ENCODE measurements at regions not wholly inside any gene's neighbourhood (a gene's known extent, or its start where the extent isn't known, plus 50 kb on each side); places are given as distances from the start of the nearest gene placed in this dataset.

- FAIRE-seq (no peak), DNase-seq (ENCODE audit: low spot score in 2 of 2) (no peak)
Observed at GRCh38 chr4:65921180-65921579, 250.9 kb upstream of the EPHA5 start.

DNA sequence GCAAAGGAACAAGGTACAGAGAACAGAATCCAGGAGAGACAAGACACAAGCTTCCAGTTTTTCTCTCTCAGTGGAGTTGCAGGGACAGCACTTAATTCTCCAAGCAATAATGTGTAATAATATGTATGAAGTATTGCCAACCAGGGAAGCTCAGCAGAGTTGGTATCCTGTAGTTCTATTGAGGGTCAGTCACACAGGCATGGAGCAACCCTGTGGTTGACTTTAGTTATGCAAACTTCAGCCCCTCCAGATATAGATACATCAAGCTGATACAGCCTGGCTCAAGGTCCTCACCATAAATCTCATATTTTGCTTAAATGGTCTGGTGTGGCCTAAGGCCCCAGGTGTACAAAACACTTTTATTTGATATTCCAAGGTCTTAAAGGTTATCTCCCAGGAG, 248.6 kb upstream of the EPHA5 start:
- no peak for FAIRE-seq

GRCh38 chr4:65918212-65918611, 247.9 kb upstream of the EPHA5 start:
- FAIRE-seq = no peak
- no peak for DNase-seq (ENCODE audit: low spot score in 2 of 2)

More for the DNA sequence above, 248.6 kb upstream of the EPHA5 start:
- DNase-seq (ENCODE audit: low spot score in 2 of 2) = no peak

GRCh38 chr4:65917486-65917885, 247.2 kb upstream of the EPHA5 start:
- FAIRE-seq = no peak

GRCh38 chr4:65911720-65912119, 241.4 kb upstream of the EPHA5 start:
- DNase-seq (ENCODE audit: low spot score in 2 of 2) = no peak
- no peak for FAIRE-seq

More at GRCh38 chr4:65917486-65917885, 247.2 kb upstream of the EPHA5 start:
- DNase-seq (ENCODE audit: low spot score in 2 of 2) = no peak

DNA sequence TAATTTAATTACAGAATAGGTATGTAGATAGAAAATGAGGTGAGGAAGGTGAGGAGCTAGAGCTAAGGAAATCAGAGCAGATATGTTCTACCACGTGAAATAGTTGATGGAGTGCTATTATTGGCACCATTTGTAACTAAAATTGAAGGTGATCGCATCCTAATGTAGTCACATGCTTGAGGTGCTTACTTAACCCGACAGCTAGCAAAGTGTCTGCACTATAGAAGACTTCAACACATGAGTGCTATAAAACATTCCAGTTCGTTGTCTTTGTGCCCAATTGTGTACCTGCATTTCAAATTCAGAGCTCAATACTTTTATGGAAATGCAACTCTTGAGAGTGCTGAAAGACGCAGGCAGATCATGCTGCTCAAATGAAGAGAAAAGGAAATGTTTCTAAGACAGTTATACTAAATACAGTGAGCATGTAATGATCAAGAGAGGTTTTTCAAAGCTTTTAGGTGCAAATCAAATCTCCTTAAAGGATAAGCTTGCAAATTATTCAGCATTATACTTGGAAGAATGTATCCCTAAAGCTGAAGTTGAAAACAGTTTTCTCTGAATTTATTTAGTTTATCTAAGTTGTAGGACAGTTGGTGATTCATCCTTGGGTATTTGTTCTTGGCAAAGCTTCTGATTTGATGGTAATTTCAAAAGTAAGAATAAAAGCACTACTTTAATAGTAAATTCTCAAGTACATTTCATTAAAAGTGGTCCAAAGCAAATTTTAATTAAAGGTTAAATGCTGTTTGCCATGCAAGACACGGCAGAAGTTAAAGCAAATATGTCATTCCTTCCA, 223.9 kb upstream of the EPHA5 start:
- DNase-seq (ENCODE audit: low spot score in 2 of 2) (no peak), FAIRE-seq (no peak)

DNA sequence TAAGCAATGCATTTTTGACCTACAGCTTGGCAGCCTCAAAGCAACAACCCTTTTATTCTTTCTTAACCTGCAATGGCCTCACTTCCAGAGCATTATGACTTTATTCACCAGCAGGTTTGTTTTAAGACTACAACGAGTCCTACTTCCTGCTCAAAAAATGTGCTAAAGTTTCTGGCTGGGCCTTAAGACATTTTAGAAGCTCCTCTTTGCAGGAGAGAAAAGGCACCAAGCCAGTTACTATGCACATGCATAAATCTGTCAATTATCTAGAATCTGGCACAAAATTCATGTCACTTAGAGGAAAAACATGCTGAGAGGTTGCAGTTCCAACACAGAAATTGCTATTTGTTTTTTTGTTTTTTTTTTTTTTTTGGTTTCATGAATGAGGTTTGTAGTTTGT, 223.0 kb upstream of the EPHA5 start:
- FAIRE-seq (no peak), DNase-seq (ENCODE audit: low spot score in 2 of 2) (no peak)

- FAIRE-seq (no peak), DNase-seq (ENCODE audit: low spot score in 2 of 2) (no peak)
Observed at GRCh38 chr4:65880594-65880993, 210.3 kb upstream of the EPHA5 start.

DNA sequence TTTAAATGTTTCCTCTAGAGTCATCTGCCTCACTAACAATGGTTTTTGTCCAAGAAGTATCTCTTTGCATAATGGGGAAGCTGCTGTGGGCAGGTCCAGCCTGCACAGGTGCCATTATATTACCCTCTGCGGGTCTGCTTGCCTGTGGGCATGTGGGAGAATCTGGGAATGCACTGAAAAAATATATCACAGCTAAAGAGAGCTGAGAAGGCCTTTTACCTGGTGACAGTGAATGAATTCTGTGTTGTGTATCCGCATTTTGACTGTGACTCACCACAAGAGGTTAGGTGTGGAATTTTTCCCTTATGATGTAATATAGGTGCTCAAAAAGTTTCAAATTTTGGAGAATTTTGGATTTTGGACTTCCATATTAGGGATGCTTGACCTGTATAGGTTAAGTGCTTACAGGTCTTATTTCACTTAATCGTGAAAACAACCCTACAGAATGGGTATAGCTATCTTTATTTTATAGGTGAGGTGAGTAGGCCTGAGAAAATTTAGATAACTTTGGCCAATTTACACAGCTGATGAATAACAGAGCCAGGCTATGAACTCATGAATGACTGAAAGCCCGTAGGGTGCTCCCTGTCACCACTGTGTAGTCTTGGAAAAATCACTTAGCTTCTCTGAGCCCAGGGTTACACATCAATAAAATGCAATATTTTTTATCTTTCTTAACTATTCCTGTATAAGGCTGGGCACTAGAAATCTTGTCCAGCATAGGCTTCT, 198.0 kb upstream of the EPHA5 start:
- no peak for FAIRE-seq

GRCh38 chr4:65865489-65865888, 195.2 kb upstream of the EPHA5 start:
- no peak for FAIRE-seq

More for the DNA sequence above, 198.0 kb upstream of the EPHA5 start:
- no peak for DNase-seq (ENCODE audit: low spot score in 2 of 2)

DNA sequence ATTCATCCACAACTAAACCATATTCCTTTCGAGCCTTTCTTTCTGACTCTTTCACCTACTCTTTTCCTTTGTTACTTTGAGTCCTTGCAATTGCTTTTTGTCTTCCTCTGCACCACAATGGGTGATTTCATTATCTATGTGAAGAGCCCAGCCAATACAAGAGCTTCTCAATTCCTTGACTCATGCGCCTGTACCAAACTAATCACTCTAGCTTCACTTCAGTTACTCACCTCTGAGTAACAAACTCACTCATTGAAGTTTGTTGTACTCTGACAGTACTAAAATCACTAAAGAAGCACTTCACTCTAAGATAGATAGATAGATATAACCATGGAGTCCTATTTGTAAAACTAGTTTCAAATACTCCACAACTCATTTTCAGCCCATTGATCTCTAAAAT, 191.7 kb upstream of the EPHA5 start:
- FAIRE-seq (no peak), DNase-seq (ENCODE audit: low spot score in 2 of 2) (no peak)

More at GRCh38 chr4:65865489-65865888, 195.2 kb upstream of the EPHA5 start:
- no peak for DNase-seq (ENCODE audit: low spot score in 2 of 2)

GRCh38 chr4:65845199-65845773, 175.0 kb upstream of the EPHA5 start:
- FAIRE-seq (no peak), DNase-seq (ENCODE audit: low spot score in 2 of 2) (no peak)

GRCh38 chr4:65839164-65839931, 169.1 kb upstream of the EPHA5 start:
- FAIRE-seq (no peak), DNase-seq (ENCODE audit: low spot score in 2 of 2) (no peak)

GRCh38 chr4:65834707-65835106, 164.4 kb upstream of the EPHA5 start:
- FAIRE-seq (no peak), DNase-seq (ENCODE audit: low spot score in 2 of 2) (no peak)

GRCh38 chr4:65831828-65832227, 161.5 kb upstream of the EPHA5 start:
- DNase-seq (ENCODE audit: low spot score in 2 of 2) (no peak), FAIRE-seq (no peak)

DNA sequence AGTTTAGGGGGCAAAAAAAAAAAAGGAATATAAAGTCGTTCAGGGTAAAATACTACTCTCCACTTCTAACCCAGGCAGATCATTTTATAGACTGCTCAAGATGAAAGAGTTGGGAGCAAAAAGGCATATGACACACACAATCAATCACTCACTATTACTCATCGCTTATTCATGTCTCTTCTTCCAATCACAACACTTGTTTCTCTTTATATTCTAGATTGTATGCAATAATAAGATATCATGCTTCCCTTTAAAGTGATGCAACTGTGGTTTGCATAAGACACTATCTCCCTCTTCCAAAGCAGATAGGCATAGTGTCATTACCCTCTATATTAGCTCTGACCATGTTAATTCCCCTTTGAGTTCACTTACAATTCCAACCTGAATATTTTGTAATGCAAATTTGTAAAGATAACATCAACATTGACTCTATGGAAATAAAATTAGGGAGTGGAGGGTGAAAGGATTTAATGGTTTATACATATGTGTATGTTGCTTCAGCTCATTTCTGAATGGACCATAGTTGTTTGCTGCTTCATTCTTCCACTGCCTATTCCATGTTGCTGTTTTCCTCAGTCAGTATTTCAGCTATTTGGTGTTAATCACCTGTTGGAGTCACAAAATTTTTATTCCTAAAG, 154.9 kb upstream of the EPHA5 start:
- DNase-seq (ENCODE audit: low spot score in 2 of 2) = no peak

DNA sequence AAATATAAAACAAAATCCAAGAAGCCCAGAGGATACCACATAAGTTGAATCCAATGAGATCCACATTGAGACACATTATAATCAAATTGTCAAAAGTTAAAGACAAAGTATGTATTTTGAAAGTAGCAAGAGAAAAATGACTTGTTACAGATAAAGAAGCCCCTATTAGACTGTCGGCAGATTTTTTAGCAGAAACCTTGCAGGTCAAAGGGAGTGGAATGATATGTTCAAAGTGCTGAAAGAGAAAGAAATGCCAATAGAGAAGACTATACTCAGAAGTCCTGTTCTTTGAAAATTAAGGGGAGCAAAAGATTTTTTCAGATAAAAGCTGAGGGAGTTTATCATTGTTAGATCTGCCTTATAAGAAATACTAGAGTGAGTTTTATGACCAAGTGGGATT, 148.9 kb upstream of the EPHA5 start:
- DNase-seq (ENCODE audit: low spot score in 2 of 2) (no peak), FAIRE-seq (no peak)

More for the DNA sequence above, 154.9 kb upstream of the EPHA5 start:
- no peak for FAIRE-seq

DNA sequence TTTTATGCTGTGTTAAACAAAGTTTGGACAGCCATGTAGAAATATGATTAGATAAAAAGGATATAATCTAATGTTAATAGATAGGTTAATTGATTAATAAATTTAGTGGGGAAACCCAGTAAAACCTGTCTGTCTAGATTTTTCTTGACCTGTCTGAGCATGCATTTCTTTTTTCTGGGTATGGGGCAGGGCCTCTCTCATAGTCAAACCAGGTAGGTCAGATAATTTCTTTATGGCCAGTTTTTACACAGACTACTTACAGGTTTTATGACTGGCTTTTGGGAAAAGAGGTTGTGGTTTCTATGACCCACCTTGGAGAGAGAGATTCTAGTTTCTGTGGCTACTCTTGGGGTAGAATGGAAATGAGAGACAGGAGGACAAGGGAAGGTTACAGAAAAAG, 135.6 kb upstream of the EPHA5 start:
- FAIRE-seq (no peak), DNase-seq (ENCODE audit: low spot score in 2 of 2) (no peak)

DNA sequence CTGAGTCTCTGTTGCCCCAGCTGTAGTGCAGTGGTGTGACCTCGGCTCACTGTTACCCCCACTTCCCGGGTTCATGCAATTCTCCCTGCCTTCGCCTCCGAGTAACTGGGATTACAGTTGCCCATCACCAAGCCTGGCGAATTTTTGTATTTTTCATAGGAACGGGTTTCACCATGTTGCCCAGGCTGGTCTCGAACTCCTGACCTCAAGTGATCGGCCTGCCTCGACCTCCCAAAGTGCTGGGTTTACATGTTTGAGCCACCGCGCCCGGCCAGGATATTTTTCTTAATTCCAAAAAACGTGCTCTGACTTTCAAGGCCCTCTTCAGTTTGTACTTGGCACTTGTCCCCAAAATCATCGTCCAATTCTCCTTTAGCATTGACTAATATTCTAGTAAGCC, 129.2 kb upstream of the EPHA5 start:
- DNase-seq (ENCODE audit: low spot score in 2 of 2) (no peak), FAIRE-seq (no peak)

- DNase-seq (ENCODE audit: low spot score in 2 of 2) = no peak
- no peak for FAIRE-seq
Observed at GRCh38 chr4:65798498-65799127, 128.3 kb upstream of the EPHA5 start.
